CD1c-positive myeloid dendritic cell (primary cell): ENCODE measurements at regions not wholly inside any gene's neighbourhood (a gene's known extent, or its start where the extent isn't known, plus 50 kb on each side); places are given as distances from the start of the nearest gene placed in this dataset.

ENCODE experiments used
- DNase-seq: peaks from one replicate; pipeline ENCODE4 v3.0.0-alpha.2; 2016; ENCODE audit errors: extremely low spot score

DNA sequence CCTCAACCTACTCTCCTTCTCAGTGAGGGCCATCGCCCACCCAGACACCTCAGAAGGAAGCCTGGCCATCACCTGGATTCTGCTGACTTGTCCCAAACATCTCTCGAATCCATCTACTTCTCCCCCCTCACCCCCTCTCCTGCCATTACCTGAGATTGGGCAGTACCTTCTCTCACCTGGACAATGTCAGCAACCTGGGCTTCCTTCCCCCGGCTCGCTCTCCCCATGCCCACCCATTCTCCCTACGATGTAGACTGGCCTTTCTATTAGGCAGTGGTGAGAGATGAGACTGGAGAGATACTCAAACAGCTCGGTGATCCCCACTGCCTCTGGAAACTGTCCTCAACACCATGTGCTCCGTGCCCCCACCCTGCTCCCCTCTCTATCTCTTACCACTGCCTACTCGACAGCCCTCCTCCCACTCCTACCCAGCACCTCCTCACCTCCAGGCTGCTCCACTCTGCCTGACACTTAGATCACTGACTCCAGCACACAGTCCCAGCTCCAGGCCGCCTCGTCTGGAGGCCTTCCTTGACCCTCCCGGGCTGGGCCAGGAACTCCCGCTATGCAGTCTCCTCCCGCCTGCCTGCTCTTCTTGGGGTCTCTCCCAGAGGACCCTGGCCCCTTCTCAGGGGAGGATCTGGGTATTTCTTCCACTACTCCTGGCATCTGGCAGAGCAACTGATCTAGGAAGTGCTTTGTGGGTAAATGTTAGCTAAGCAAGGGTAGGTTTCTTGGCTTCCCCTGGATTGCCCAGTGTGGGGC, 235.8 kb upstream of the NLRP1 start:
- DNase-seq, result no peak

DNA sequence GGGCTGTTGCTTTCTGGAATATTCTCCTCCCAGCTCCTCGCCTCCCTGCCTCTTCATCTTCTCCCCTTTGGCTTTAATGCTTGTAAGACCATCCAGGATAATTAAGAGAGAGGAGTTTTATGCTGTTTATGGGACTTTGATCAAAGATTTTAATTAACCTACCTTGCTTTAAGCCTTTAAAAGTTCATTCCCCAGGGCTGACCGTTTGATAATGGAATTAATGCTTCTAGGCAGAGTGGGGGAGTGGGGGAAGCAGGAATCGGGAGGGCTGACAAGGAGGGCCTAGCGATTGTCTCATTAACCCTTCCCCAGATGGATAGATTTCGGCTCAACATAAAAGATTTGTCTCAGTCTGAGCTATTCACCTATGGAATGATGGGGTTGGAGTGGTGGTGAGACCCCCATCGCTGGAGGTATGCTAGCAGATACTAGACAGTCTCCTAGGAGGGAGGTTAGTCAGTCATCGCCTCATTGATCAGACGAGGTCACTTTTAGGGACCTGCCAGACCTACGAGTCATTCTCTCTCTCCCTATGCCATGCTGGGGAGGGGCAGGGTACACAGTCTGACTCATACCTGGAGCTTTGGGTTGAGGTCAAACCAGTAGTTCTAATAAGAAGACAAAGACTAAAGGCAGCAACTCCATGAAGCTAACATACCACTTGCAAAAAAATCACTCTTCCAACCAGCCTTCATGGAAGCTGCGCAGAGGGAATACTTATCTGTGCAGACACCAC, 236.6 kb upstream of the NLRP1 start:
- no peak for DNase-seq

- no peak for DNase-seq
These were observed 237.5 kb upstream of the NLRP1 start for GRCh38 chr17:5821803-5822202.

GRCh38 chr17:5822281-5823060, 238.2 kb upstream of the NLRP1 start:
- DNase-seq, result no peak

DNA sequence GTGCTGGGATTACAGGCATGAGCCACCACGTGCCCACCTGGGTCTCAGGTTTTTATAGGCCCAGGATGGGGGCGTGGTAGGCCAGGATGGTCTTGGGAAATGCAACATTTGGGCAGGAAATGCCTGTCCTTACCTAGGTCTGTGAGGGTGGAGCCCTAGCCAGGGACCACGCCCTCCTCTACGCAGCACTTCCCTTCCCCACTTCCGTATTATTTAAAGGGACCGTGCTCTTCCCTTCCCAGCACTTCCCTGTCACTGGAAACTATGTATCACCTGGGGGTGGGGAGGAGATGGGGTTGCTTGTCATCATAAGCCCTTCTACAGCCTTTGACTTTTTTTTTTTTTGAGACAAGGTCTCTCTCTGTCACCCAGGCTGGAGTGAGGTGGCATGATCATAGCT, 238.9 kb upstream of the NLRP1 start:
- DNase-seq, result no peak

DNA sequence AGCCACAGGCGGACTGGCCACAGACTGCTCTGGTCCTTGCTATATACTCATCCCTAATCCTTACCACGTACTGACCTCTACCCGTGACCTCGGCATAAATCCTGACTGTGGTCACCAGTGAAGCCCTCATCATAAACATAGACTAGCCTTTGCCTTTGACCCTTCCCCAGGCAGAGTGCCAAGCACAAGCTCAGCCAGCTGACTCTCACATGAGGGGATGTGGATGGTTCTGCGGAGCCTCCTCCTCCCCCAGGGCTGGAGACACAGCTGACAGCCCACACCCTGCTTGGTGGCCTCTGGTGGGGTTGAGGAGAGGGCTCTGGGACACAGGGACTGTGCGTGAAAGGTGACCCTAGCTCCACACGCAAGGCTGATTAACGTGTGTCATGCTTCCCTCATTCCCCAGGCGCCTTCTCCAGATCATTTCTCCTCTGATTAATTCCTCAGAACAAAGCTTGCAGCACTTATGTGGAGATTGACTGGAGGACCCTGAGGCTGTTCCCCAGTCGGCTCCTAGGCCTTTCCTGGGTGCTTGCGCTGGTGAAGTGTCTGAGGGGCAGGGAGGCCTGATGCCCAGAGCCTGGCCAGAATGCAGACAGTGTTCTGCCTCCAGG, 241.5 kb upstream of the NLRP1 start:
- no peak for DNase-seq

DNA sequence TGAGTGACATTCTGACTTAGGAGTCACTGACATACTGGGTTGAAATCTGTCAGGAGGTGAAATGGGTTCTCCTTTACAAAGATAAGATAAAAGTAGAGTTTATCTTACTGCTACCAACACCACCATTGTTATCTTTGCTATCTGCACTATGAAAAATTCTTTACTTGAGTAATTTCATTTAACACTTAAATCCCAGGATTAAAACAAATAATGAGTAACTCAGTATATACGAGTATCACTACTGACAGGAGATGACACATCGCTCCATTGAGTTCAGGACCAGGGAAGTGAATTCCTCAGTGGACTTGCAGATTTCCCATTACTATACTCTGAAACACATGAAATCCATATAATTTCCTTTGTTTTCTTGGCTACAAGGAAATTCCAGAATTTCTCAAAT, 242.1 kb upstream of the NLRP1 start:
- no peak for DNase-seq

DNA sequence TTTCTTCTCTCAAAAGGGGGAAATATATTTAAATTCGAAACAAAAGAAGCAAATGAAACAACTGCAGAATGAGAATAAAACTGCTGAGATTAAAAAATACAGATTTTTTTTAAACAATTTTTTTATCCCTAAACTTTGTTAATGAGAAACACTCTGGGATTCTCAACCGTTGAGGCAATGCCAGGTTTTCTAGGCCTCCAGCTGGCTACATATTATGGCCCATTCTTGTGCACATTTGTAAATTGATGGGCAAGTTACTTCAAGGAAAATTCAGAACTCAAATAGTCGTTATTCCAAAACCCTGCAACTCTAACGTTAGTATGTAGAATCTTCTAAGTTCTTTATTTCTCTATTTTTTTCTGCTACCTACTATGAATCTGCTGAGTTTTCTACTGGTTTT, 239.3 kb upstream of the WSCD1 start:
- DNase-seq, result no peak

GRCh38 chr17:5832886-5833285, 237.3 kb upstream of the WSCD1 start:
- no peak for DNase-seq

GRCh38 chr17:5837055-5837491, 233.1 kb upstream of the WSCD1 start:
- no peak for DNase-seq

- no peak for DNase-seq
These were observed 231.4 kb upstream of the WSCD1 start for GRCh38 chr17:5838661-5839300.

- DNase-seq, result no peak
These were observed 229.2 kb upstream of the WSCD1 start for GRCh38 chr17:5840811-5841446.

GRCh38 chr17:5841862-5842261, 228.3 kb upstream of the WSCD1 start:
- no peak for DNase-seq

GRCh38 chr17:5843366-5844026, 226.7 kb upstream of the WSCD1 start:
- no peak for DNase-seq

- DNase-seq, result no peak
These were observed 224.2 kb upstream of the WSCD1 start for GRCh38 chr17:5846001-5846400.

GRCh38 chr17:5854871-5855554, 215.2 kb upstream of the WSCD1 start:
- DNase-seq, result no peak

- DNase-seq, result no peak
These were observed 208.9 kb upstream of the WSCD1 start for GRCh38 chr17:5861246-5861645.

DNA sequence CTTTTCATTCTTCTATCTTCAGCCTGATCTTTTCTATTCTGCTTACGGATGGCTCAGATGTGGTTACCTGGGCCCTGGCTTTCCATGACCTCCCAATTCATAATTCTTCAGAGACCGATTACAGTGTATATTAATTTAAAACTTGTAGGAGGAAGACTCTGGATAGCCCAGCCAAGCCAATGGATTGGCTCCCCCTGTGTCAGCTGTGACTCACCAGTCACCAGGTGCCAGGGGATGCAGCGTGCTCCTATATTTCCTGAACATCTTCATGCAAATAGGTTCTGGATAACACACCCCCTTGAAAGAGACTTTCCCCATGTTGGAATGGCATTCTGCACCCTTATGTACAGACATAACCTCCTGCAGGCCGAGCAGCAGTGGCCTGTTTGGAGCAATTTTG, 208.3 kb upstream of the WSCD1 start:
- no peak for DNase-seq

DNA sequence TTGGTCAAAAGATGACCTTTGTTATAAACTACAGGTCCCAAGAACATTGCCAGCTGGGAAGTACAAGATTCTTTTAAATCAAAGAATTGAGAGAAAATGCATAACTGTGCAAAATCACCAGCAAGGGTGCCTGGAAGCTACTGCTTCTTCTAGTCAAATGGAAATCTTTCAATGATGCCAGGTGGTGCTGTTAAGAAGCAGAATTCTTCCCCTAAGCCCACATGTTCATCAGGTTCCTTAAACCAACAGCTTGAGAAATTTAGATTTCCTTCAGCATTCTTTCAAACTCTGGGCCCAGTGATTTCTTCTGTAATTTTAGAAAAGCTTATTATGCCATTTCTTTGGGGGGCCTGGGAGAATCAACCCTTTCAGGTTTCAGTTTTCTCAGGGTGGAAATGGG, 207.8 kb upstream of the WSCD1 start:
- no peak for DNase-seq
